Hematopoietic multipotent progenitor cell (in vitro differentiated cells): ENCODE measurements at regions not wholly inside any gene's neighbourhood (a gene's known extent, or its start where the extent isn't known, plus 50 kb on each side); places are given as distances from the start of the nearest gene placed in this dataset.

Experiments
- DNase-seq, 3 donors: peaks; one replicate each; pipeline ENCODE4 v3.0.0-alpha.2; 2011 to 2015; ENCODE audit warnings: low read depth in 2 of 3, low spot score in 2 of 3

DNA sequence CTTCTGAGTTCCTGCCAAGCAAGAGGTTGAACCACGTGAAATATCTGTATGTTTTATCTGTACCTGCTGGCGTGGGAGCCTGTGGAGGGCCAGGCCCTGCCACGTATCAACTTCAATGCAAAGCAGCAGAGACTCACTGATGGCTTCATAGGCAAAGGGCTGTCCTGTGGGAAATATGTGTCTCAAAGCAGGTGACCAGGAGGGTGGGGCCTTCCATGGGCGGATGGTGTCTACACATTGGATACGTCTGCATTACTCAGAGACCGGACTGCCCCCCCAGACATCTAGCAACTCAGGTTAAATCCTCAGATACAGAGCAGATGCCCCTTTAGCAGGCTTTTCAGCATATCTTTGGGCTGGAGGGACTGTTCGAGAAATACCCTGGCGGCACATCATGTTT is 210.8 kb upstream of the C1orf174 start:
- no peak for DNase-seq

DNA sequence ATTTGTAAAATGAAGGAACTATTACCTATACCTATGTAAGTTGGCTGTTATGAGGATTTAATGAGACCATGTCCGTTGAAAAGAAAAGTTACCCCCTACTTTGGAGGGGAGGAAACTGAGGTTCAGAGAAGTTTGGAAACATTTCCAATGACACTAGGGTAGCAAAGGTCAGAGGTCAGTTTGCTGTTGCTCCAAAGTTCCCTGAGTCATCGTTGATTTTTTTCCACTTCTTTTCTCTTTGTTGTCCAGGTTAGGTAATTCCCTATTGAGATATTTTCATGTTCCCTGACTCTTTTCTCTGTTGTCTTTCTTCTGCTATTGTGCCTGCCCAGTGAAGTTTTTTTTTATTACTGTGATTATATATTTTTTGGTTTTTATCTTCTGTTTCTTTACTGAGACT is 213.8 kb upstream of the C1orf174 start:
- no peak for DNase-seq

DNA sequence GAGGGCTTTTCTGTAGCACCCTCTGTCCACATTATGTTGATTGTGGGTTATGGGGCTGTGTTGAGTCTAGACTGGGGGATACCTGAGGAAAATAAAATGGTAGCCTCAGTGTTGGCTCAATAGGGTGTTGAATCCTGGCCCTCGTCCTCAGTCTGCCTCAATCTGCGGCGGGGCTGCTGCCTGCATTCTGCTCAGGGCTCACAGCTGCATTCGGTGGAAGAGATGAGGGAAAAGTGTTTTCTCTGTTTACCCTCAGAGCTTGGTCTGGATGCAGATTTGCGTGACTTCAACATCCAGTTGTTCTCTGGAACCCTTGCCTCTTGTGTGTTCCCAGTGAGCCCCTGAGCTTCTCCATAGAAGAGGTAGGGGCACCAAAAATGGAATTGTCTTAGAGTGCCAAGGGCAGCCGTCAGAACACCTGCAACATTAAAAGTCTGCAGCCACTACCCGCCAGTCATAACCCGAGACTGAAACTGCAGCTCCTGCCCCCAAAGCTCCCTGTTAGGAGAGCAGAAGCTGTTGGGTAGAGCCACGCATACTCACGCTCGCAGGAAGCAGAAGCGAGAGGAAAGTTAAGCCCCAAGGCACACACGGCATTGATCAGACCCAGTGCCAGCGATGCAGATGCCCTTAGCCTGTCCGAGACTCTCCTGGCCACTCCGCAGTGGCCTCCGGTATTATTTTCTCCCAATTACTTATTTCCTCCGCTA is 215.3 kb upstream of the C1orf174 start:
- DNase-seq = no peak

DNA sequence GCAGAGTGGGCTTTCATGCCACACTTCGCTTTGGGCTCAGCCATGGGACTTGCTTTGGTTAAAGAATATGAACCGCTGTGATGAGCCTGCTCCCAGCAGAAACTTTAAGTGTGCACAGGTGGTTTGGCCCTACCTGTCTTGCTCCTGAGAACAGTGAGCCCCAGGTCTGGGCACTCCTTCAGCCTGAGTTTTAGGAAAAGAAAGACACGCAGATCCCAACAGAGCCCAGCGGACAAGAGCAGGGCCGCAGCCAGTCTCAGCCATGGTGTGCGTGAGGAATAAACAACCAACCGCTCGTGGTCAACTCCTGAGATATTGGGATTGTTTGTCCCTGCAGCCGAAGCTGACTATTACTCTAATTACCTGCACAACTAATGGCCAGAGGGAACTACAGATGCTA is 217.1 kb upstream of the C1orf174 start:
- no peak for DNase-seq

DNA sequence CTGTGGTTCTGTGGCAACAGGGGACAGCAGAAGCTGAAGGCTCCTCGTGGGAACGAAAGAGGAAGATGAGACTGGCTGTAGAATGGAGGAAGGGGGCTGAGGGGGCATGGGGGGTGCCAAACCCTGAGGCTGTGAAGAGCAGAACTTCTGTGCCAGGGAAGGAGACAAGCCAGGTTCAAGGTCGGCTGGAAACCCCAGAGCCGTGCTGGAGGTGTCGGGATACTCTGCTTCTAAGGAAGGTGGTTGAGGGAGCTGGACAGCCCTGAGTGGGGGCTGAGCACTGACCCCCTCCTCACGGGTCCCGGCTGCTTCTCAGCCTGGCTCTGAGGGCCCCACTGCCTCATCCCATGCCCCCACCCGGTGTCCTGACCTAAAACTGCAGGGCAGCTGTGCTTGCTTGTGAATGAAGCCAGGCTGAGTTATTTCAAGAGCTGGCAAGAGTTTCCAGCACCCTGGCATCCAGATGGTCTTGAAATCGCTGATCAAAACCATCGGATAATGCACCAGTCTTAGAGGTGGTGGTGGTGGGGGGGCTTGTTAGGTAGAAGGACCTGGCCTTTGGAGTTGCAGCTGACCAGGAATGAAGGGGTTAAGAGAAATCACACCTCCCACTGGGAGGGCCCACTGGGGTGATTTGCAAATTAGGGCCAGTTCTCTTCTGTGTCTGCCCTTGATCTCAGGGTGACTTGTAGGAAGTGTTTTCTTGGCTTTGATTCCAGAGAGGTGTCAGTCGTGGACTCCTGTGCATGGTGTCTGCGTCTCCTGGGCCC is 218.9 kb upstream of the C1orf174 start:
- DNase-seq = no peak

DNA sequence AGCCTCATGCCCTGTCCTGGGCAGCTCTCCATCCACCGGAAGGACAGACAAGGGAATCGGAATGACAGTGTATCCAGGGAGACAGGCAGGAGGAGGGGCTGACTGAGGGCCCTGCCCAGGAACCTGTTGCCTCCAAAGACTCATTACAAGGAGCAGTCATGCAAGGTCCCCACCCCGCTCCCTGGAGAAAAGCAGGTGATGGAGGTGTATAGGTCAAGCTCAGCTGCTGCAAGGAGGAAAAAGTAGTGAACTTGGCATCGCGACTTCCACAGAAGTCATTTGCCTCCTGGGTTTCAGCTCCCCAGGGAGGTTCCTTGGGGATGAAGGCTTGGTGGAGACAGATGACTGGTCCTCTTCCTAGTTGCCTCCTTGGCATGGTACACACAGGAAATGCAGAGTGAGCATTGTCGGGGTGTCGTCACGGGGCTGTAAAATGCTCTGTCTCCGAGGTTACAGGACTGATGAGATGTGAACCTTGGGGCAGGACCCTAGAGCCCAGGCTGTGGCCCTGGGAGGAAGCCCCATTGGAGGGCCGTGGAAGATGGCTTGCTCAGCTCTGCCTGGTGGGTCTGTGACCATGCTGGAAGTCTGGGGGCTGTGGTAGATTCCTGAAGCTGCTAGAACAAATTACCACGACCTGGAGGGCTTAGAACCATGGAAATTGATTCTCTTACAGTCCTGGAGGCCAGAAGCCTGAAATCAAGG is 219.6 kb upstream of the C1orf174 start:
- DNase-seq = no peak

DNA sequence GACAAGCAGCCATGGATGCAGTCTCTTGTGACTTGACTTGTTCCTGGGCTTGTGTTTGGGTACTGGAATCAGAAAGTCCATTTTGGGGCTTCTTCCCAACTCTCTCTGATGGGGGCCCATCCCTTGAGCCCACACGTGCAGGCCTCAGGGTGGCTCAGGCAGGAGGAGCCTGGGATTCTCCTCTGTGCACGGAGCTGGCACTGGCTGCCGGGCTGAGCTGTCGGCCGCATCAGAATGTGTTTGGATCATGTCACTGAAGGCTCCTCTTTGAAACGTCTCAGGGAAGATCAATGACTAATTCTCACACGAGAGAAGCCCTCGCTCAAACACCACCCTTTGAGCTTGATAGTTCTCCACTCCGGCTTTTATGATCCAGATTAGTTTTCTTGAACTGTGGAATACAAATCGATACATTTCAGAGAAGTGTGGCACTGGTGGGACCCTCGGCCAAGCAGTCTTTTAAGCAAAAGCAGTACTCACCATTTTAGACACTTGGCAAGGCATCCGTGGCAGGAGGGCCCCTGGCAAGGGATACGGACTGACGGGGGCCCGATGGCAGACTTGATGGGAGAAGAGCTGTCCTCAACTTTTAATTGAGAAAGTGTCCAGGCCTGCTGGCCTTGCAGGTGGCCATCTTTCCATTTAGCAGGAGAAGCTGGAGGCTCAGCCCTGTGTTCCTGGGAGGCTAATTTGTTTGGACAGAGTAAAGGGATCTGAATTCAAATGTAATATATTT is 220.7 kb upstream of the C1orf174 start:
- no peak for DNase-seq

DNA sequence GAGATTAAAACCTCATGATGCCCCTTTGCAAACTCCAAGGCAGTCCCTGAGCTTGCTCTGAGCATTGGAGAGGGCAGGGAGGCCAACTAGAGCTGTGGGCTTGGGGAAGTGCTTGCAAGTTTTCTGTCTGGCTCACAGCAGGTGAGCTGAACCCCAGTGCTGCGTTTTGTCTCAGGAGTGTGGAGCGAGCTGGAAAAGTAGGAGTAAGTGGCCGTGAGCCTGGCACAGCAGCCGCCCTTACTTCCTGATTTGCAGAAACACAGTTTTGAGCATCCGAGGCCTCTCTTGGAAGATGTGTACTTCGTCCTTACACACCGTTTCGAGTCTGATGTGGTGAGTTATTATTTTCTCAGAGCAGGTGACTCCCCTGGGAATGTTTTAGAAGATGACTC is 221.2 kb upstream of the C1orf174 start:
- DNase-seq = no peak

DNA sequence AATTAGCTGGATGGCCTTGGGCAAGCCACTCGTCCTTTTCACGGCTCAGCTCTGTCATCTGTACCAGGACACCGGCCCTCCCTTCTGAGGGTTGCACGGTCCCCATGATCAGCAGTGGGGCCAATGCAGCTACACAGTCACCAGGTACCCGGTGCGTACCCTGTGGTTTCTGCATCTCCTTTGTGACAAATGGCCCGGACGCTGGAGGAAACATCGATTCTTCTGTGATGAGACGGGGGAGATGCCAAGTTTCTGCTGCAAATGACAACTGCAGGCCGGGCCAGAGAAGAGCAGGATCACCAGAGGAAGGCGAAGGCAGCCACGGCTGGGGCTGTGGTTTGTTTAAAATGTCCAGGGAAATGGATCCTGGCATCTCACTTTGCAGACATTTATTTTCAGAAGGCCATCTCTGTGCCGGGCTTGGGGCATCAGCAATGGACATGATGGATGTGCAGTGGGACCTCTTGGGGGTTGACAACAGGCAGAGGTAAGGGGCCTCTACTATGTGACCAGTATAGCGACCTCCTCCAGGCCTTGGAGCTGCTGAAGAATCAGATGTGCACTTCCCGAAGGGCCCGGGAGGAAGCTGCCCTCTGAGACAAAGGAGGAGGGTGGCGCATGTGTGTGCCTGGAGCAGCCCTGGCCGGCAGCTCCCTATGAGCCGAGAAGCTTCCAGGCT is 221.9 kb upstream of the C1orf174 start:
- no peak for DNase-seq

DNA sequence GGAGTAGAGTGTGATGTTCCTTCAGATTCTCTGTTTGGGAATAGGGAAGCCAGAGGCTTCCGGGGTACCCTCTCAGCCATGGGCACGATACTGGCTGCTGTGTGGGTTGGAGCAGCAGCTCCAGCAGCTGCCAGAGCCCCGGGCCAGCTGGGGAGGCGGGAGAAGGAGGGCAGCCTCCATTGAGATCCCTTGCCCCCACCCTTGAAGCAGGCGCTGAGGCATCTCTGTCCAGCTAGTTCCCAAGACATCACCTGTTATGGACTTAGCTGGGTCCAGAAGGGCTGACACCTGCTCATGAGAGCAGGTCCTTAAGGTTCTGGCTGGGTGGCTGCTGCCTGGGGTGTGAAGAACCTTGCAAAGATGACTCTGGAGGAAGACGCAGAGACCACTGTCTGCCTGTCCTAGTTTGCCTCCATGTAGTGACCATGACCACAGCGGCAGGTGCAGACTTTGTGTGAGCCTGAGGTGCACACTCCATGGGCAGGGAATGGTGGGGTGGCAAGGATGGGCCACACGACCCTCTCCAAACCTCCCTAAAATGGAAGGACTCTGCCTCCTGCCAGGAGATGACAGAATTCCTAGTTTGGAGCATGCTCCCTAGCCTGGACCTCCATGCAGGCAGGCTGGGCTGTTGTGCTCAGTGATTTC is 222.6 kb upstream of the C1orf174 start:
- DNase-seq = no peak

DNA sequence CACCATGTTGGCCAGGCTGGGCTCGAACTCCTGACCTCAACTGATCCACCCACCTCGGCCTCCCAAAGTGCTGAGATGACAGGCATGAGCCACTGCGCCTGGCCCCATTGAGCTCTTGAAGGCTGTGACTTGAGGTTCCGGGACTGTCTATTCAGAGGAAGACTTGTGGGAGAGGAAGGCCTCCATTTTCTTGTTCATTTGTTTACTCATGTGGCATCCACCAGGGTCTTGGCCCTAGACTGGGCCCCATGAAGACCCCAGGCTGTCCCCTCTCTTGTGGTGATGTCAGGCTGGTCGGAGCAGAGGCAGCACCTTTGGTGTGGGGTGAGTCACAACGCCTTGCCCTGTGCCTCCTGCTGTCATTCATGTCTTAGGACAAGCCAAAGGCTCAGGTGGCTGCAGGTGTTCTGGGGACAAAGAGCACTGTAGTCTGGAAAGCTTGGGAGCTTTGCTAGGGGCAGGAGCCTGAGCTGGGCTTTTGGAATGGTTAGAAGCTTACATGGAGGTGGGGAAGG is 224.6 kb upstream of the C1orf174 start:
- no peak for DNase-seq

DNA sequence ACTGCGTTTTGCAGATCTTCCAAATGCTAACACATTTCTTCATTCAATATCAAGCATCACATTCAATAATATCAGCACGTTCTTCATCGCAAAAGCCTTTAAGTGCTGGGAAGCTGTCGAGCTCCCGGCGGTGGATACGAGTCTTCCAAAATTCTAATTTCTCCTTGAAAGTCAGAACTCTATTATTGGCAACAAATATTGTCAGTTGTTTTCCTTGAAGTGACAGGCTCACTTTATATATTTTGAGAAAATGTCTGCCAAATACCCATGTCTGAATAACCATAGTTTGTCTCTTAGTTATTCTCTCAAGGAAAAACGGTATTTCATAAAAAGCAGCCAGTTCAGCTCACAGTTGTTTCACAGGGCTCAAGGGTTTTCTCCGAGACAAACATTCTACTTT is 226.2 kb upstream of the C1orf174 start:
- no peak for DNase-seq

DNA sequence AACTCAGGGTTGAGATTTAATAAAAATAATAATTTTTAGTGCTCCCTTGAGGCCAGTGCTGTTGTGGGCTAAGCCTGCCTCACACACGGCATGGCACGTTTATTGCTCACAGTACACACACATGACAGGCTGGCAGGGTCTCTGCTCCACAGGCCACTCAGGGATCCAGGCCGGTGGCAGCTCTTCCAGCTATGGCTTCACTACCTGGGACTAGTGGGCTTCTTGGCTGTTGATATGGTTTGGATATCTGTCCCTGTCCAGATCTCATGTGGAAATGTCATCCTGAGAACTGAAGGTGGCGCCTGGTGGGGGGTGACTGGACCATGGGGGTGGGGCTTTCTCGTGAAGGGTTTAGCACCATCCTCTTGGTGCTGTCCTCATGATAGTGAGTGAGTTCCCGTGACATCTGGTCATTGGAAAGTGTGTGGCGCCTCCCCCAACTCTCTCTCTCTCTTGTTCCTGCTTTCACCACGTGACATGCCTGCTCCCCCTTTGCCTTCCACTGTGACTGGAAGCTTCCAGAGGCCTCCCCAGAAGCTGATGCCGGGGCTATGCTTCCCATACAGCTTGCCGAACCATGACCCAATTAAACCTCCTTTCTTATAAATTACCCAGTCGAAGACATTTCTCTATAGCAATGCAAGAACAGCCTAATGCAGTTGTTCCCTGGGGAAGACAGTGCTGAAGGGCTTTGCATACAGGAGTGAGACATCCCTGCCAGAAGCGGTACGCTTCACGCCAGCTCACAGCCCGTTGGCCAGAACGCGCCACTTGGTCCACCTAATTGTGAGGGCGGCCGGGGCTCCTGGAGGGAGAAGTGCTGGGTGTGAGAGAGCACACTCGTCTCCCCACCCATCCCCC is 226.9 kb upstream of the C1orf174 start:
- no peak for DNase-seq

DNA sequence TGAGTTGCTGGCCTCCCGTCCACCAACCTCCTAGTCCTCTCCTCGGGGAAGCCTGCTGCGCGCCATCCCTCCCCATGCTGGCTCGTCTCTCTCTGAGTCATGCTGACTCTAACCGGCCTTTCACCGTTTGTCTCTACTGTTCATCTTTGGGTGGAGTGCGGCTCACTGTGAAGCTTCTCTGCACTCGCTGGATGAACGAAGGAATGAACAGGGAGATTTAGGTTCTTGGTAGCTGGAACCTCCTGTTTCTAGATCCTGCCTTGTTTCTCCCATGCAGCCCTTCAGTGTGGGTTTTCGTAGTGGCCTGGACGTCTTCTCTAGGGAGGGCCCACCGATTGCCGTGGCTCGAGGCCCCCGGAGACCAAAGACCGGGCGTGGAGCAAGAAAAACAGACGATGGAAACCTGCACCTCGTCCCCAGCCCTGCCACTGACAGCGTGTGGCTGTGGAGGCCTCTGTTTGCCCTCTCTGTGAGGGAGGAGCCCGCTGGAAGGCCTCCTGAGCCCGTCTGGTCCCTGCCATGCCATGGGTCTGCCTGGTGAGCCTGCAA is 227.6 kb upstream of the C1orf174 start:
- DNase-seq = no peak

DNA sequence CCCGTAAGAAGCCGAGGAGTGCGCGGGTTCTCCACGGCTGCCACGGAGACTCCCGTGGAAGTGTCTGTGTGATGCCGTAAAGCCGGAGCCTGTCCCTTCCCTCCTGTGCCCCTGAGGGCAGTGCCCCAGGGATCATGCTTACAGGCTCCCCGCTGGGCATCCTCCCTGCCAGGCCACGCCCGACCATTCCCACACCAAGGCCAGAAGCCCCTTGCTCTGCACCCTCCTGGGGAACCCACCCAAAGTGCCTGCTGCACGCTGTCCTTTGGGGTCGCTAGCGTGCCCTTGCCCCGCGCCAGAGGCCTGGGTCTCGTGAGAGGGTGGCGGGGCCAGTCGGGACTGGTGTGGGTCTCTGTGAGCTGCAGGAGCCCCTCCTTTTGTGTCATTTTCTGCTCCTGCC is 228.5 kb upstream of the C1orf174 start:
- no peak for DNase-seq

DNA sequence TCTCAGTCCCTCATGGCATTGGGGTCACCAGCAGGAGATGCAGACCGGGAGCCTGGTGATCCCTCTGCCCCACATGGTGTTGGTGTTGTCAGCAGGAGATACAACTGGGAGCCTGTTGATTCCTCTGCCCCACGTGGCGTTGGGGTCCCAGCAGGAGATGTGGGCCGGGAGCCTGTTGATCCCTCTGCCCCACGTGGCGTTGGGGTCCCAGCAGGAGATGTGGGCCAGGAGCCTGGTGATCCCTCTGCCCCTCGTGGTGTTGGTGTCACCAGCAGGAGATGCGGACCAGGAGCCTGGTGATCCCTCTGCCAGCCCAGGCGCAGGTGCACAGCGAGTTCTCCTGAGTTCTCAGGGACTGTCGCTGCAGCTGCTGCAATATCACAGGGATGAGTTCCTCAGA is 229.6 kb upstream of the C1orf174 start:
- DNase-seq = no peak

DNA sequence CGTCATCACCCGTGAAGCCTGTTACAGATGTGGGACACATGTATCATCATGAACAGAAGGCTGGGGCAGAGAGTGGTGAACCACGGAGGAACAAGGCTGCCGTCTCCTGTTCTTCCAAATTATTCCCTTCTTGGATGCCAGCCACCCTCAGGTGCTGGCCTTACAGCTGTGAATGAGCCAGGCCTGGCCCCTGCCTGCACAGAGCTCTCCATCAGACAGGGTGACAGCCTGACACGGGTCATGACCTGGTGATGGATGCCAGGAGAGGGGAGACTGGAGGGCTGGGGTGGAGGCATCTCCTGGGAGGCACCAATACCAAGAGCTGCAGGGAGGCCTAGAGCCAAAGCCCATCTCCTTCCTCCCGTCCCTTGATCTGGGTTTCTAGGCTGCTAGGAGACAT is 230.0 kb upstream of the C1orf174 start:
- no peak for DNase-seq

DNA sequence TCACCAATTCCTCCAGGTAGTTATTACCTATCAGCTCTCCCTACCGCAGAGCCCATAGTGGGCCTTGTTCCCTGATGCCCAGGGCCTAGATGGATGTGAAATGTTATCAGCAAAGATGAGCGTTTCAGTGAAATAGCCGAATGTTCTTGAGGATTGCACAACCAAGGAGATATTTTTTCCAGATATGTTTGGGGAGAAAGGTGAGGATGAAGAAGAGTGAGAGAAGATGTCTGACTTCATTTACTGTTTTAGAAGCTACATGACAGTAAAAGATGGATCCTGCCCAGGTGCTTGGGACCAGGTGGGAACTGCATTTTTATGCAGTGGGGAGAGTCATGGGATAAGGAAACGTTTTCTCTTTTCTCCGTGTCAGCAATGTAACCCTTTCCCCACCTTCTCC is 231.7 kb upstream of the C1orf174 start:
- DNase-seq = no peak
